Left cardiac atrium (tissue), 4 donors: ENCODE measurements at regions not wholly inside any gene's neighbourhood (a gene's known extent, or its start where the extent isn't known, plus 50 kb on each side); places are given as distances from the start of the nearest gene placed in this dataset.
"Not testable (repeated sequence)": the region's sequence is repeated elsewhere in the genome, so short reads cannot be mapped to it uniquely, and the experiment has no call there.

Source experiments
- ATAC-seq, 2 donors: fragments of 200-7000 bp; cut with Tn5 transposase; one replicate each; pipeline ENCODE4 v1.9.1; 2020; ENCODE audit warnings: mild to moderate bottlenecking in 2 of 2, moderate library complexity in 2 of 2
- DNase-seq: peaks from one replicate; pipeline ENCODE4 v3.0.0-alpha.2; 2020
- intact Hi-C, 2 donors: fragments of 100-400 bp; cut with DNase I; formaldehyde crosslinking; loops; one replicate each; pipeline versions ENCODE4 v1.14.1 to v1.15.1; 2022 to 2023
- donor health status: DM: no; HTN: yes; CAD: no.
- donor health status: DM: no; HTN: yes; CAD: no; lungs with severe emphysema.
- donor health status: DM: yes; HTN: yes; CAD: no.
- donor health status: Dilated cardiomyopathy.

DNA sequence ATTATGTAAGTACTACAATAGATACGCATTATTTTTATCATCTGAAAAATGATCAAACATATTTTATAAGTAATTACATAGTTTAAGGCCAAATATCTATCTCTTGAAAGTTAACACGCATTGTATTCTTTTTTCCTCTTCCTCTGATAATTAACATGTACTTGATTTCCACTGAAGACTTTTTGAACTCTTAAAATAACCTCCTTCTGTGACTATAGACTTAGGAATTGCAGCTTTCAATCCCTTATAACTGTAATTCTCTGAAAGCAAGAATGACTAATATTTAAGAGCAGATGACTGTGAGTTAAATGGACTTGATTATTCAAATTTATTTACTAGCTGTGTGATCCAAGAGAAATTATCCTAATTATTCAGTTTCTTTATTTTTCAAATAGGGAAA lies 730.6 kb upstream of the NECTIN3 start:
- DNase-seq = no peak
- intact Hi-C loops = no loop called here
- ATAC-seq = no peak

DNA sequence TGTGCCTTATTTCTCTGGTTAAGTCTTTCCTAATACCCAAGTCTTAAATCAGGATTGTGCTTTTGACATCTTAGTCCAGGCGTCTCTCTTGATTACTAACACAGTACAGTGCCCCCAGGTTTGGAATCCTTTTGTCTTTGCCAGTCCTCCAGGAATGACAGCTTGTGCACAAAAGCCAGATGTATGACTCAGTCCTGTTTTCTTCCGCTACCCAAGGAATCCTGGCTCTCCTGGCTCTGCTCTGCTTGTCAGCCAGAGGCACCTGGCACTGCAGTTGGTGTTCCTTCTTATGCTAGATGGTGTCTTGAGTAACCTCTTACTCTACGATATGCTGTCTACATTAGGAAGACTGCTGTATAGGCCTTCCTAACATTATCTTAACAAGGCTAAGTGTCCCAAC lies 728.2 kb upstream of the NECTIN3 start:
- no peak for DNase-seq
- no peak for ATAC-seq
- intact Hi-C loops = no loop called here

DNA sequence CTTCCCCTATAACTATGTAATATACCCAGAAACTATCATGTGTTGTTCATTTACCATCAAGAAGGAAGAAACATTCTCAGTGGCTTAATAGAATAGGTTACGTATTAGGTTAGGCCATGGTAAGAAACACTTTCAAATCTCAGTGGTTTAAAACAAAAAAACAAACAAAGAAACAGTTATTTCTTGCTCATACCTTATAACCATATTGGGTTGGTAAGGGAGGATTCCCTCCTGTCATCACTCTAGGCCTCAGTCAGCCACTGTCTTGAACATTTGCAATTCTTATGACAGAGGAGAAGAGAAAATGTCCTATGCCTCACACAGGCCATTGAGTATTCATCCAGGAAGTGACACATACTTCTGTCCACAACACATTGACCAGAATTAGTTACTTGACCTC lies 727.7 kb upstream of the NECTIN3 start:
- intact Hi-C loops = no loop called here
- DNase-seq (no peak), ATAC-seq (no peak)

DNA sequence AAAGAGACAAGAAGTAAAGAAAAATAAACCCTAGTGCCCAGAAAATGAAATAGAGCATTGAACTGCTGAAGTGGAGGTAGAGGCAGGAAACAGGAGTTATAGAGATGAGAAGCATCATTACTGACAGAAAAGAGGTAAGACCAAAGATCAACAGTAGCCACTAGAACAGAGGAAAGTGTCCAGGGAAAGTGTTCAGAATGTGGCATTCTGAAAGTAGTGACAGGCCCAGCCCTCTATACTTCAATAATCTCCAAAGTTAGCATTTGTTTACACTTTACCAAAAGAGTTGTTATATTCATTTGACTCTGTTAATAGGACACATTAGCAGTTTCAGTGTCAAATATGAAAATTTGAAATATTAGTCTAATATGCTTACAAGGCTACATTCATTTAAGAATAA lies 727.1 kb upstream of the NECTIN3 start:
- DNase-seq (no peak), ATAC-seq (no peak)
- intact Hi-C loops = no loop called here

DNA sequence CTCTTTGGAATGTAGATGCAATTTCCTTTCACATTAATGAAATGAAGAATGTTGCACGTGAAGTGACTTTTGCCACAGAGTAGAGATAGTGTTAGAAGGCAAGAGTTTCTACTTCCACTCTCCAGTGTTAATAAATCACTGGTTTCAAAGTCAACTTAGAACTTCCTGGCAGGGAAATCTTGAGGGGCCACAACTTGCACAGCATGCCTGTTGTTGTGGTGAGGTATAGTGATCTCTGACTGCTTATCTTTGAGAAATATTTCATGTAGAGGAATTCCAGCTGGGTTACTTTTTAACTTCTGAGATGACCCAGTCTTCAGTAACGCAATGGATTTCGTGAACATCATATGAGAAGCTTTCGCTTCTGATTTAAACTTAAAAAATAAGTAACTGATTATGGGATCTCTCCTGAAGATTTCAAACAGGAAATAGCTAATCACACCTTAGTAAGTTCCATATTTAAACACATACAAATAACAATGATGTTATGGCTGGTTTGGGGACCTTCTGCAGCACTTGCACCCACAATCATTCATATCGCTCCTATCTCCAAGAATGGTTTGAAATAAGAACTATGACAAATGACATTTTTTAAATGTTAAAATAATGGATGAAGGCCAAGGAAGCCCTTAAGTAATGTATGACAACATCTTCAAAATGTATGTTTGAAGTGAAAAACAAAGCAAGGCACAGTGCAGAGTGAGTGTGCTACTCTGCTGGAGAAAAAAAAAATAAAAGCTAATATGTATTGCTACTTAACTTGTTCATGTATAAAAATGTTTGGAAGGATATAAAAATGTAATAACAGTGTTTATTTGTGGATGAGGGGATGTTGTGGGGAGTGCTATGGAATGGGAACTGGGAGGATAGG lies 726.5 kb upstream of the NECTIN3 start:
- ATAC-seq (no peak), DNase-seq (no peak)
- intact Hi-C loops = no loop called here

DNA sequence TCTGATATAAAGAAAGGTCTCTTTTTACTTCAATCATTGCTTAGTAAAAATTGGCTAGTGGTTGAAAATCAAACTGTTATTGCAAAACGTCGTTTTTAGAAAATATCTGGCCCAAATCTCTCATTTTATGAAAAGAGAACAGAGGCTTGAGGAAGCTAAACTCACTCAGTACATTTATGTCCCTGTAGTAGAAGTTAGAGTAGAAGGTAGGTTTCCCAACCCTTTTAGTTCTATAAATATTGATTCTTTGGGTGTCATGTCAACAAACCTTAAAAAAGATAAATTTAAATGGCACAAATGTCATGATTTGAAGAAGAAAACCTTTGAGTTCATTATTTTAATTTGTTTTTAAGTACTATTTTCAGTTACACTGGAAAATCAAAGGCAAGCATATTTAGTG lies 722.3 kb upstream of the NECTIN3 start:
- intact Hi-C loops = no loop called here
- DNase-seq (no peak), ATAC-seq (no peak)

DNA sequence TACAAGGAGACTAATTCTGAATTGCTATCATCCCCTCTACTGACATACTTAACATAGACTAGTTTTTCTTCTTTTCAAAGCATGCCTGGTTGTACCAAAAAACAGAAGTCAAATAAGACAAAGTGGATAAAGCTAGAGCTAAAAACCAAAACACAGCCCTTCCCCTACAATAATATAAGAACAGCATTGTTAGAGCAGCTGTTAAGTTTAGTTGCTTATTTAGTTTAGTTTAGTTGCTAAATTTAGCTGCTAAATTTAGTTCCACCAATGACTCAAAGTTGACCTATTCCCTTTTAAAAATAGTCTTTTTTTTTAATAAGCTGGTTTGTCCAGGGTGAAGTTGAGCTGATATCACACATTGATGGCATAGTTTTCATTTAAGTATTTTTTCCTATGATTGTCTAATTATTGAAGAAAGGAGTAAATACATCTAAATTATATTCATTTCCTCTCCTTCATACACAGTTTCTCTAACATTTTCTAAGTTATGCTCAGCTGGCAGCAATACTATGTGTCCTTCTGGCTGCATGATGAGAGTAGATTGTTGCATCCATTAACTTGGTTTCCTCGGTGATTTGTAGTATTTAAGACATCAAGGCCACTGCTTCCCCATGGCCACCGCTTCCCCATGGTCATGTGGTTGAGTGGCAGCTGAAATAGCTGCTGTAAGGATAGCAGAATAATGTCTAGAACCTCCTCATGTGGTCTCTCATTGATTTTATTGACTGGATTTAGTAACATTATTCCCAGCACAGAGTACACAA lies 718.6 kb upstream of the NECTIN3 start:
- DNase-seq (no peak), ATAC-seq (no peak)
- intact Hi-C loops = no loop called here

DNA sequence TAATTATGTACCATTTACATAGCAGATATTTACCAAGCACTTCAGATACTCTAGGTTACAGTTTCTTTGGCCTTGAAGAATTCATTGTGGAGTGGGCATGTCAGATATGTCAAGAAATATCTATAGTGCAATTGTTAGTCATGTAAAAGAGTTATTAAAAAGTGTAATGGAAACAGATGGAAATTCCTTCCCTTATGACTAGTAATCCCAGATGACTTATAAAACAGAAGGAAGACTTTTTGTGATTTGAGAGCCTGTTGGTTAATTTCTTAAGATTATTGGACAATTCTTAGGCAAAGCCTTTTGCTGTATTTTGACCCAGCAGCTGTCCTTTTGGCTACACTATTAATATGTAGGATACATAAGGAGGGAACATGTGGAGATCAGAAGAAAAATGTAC lies 708.9 kb upstream of the NECTIN3 start:
- DNase-seq = no peak
- intact Hi-C loops = no loop called here
- no peak for ATAC-seq

DNA sequence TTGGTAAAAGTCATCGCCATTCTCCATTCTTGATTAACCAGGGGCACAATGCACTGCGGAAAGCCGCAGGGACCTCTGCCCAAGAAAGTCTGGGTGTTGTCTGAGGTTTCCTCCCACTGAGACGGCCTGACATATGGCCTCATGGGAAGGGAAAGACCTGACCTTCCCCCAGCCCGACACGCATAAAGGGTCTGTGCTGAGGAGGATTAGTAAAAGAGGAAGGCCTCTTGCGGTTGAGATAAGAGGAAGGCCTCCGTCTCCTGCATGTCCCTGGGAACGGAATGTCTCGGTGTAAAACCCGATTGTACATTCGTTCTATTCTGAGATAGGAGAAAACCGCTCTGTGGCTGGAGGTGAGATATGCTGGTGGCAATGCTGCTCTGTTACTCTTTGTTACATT lies 704.3 kb upstream of the NECTIN3 start:
- intact Hi-C loops, ATAC-seq, DNase-seq: not testable (repeated sequence)

DNA sequence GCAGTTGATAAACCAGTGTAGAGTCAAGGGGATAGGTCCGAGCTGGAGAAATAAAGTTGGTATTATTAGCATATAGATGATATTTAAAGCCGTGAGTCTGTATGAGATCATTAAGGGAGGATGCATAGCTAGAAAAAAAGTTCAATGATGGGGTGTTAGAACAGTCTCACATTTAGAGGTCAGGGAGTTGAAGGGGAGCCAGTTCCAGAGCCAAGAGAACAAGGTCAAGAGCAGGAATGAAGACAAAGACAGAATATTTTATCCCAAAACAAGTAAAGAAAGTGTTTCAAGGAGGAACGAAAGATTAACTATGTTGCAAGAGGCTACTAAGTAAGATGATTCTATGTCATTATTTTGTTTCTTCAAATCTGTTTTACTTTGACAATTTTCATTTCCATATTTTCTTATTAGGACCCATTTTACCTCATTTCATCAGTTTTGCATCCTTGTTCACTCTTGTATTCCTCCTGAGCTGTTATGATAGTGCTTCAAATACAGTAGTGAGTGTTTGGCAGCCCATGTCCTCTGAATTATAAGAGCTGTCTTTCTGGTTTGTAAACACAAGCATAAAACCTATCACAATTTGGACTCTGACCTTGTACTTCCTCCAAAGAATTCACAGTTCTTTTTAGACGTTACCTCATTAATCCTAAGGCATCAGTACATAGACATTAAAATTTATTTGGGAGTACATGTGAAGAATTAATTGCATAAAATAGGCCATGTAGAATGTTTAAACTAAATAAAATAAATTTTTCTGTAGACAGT lies 695.7 kb upstream of the NECTIN3 start:
- intact Hi-C loops = no loop called here
- ATAC-seq (no peak), DNase-seq (no peak)

DNA sequence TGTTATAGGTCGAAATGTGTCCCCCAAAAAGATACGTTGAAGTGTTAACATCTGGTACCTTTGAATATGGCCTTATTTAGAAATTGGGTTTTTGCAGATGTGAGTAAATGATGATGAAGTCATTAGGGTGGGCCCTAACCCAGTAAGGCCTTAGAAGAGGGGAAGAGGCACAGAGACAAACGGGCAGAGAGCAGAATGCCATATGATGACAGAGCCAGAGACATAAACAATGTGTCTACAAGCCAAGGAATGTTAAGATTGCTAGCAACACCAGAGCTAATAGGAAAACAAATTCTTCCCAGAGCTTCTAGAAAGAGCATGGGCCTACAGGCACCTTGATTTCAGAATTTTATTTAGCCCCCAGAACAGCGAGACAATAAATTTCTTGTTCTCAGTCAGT lies 693.1 kb upstream of the NECTIN3 start:
- intact Hi-C loops = no loop called here
- ATAC-seq (no peak), DNase-seq (no peak)

DNA sequence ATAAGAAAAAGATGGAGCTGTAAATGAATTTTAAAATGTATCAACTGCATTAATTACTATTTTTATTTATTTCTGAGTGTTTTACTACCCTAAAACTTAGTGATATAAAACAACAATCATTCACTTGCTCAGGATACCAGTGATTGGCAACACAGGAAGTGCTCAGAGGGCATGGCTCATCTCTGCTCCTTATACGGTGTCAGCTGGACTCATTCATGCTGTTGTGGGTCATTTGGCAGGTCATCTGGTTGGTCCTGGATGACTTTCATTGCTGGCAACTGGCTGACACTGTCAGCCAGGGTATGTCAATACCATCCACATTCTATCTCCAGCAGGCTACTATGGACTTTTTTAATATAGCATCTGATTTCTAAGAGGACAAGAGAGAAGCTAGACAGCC lies 689.6 kb upstream of the NECTIN3 start:
- DNase-seq (no peak), ATAC-seq (no peak)
- intact Hi-C loops = no loop called here

DNA sequence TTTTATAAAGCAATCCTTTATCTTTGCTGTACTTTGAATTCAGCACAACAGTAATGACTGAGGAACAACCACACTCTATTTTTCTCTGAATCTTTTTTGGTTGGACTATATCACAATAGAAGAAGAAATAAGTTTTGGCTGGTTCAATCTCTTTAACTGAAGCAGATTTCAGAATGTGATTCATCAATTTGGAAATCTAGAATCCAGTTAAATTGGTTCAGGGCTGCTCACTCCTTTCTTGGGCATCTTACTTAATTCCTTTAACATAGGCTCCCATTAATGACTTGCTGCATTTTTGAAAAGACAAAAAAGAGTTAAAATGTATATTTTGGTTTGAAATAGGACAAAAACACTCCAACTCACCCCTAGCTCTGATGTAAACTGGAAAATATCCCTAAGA lies 688.3 kb upstream of the NECTIN3 start:
- no peak for DNase-seq
- no peak for ATAC-seq
- intact Hi-C loops = no loop called here

DNA sequence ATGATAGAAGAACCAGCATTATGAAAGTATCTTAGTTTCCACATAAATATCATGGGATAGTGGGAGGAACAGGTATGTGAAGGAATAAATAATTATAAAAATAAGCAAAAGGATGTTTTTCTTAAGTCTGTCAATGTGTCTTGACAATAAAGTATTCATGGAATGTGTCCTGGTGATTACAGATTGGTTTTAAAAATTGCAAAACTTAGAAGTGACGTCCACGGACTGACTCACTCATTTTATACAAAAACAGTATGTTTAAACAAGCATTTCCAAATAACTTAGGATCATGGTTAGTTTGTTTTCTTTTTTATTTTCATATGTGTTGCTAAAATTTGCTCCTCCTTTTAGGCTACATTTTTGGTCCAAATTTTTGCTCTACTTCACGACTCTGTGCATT lies 687.0 kb upstream of the NECTIN3 start:
- DNase-seq = no peak
- ATAC-seq = no peak
- intact Hi-C loops = no loop called here

DNA sequence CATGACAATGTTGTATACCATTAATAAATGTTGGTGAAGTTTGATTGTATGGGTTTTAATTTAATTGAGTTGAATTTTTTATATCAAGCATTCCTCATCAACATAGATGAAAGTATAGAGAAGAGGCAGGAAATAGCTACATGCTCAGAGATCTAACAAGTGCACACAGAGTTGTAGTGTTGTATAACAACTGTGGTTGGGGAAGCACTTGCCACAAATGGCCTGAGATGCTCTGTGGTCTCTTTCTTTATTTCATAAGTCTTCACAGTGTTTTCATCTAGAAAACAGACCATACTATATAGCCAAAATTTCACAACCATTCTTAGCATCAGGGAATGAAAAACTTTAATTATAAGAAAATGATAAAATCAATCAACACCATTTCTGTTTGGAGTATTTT lies 682.6 kb upstream of the NECTIN3 start:
- intact Hi-C loops = no loop called here
- no peak for DNase-seq
- ATAC-seq = no peak

DNA sequence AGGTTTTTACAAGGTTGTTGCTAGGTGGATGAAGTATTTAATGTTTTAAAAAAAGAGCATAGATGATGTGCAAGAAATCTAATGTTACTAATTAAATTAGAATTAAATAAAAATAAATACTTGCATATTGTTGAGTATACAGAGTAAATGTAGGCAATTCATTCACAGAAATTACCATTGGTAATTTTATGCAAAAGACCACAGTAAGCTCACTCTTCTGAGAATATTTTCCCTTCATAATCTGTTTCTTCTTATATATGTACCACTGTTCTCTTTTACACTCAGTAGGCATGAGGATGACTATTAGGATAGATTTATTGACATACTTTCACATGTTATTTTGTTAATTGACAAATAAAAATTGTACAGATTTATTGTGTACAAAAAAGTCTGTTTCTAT lies 681.2 kb upstream of the NECTIN3 start:
- ATAC-seq (no peak), DNase-seq (no peak)
- intact Hi-C loops = no loop called here

DNA sequence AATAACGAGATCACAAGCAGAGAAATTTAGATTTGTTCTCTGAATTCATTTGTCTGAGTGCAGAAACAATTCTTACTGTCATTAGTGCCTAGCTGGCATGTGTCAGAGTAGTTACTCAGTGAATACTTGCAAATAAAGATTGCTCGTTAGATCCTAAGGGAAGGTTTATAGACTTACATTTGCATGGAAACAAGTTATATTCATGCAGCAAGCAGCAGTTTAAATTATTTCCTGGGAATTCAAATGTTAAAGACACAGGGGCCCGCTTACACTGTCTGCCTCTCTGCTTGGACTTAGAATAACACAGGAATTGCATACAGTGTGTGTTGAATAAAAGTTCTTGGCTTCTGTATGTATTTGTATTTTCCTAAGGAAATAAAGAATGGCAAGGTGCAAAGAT lies 680.6 kb upstream of the NECTIN3 start:
- DNase-seq = no peak
- no peak for ATAC-seq
- intact Hi-C loops = no loop called here

DNA sequence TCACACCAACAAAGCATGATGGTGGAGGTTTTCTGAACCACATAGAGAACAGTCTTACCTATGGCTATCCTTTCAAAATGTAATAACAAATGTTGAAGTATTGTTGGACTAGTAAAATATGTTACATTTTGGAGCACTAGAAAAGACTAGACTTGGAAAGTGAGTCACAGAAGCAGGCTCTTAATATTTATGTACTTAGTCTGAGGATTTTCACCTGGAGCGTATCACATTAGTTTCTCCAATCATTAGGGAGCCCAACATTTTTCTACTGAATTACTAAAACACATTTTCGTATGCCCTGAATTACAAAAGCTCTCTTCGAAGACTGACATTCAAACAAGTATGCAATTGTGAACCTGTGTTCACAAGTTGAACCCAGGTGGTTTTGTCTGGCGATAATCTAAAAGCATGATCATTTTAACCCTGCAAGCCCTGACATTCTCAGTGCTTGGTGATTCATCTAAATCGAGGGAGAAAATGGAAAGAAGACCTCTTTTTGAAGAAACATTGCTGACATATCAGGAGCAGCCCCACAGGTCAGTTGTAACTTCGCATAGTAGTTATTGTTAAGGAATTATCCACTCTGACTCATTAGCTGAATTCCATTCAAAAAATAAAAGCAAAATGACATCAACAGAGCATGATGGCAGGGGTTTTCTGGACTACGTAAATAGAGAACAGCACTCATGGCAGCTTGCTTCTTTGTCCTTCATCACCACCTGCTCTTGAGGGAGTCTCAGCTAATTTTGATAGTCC lies 679.8 kb upstream of the NECTIN3 start:
- intact Hi-C loops = no loop called here
- no peak for ATAC-seq
- no peak for DNase-seq

DNA sequence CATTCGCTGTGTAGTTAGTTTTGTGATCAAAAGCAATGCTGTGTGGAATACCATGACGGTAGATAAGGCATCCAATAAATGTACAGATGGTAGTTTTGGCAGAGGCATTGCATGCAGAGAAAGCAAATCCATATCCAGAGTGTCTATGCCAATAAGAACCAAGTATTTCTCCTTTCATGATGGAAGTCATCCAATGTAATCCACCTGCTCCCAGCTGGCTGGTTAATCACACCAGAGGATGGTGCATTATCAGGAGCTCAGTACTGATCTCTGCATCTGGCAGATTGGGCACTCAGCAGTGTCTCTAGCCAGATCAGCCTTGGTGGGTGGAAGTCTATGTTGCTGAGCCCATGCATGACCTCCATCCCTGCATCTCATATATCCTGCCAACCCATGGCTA lies 677.7 kb upstream of the NECTIN3 start:
- intact Hi-C loops = no loop called here
- DNase-seq (no peak), ATAC-seq (no peak)

DNA sequence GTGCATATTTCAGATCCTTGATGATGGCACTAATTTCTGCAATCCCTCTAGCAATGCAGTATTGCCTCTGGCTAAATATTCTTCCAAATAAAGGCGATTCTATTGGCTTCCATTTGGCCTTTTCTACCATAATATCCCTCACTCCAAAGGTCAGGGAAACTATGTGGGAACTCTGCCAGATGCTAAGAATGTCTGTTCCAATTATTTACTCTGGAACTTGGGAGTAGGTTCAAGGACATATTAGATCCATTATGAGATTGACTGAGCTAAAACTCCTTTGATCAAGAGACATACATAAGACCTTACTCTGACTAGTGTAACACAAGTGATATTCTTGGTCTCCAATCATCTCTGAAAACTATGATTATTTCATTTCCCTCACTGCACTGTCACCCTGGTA lies 674.5 kb upstream of the NECTIN3 start:
- ATAC-seq (no peak), DNase-seq (no peak)
- intact Hi-C loops = no loop called here
